ENCODE measurements at regions not wholly inside any gene's neighbourhood (a gene's known extent, or its start where the extent isn't known, plus 50 kb on each side); places are given as distances from the start of the nearest gene placed in this dataset.
"Not testable (repeated sequence)": the region's sequence is repeated elsewhere in the genome, so short reads cannot be mapped to it uniquely, and the experiment has no call there.

GRCh38 chr6:137571854-137572253, 77.7 kb upstream of the OLIG3 start:
- Histone ChIP-seq H3K27ac (ENCODE audit: low read depth, low read length) (no peak overlapping the region), H3K4me1 (ENCODE audit: control insufficient read depth, insufficient read depth, low read length, unreplicated experiment) (no peaks in the 10 kb centered on the region), H3K27me3 (ENCODE audit: insufficient read depth, low read length) (peaks cover 95% of the 10 kb centered on the region), H3K36me3 (ENCODE audit: insufficient read depth, low read length) (no peaks in the 10 kb centered on the region), H3K4me3 (ENCODE audit: low read depth, low read length) (no peak overlapping the region), H3K79me2 (ENCODE audit: control insufficient read depth, insufficient read depth, low read length, unreplicated experiment) (no peaks in the 10 kb centered on the region), H2AFZ (ENCODE audit: low read length, unreplicated experiment) (no peak overlapping the region)

GRCh38 chr6:137573739-137574138, 79.5 kb upstream of the OLIG3 start:
- no peak overlapping the region for H3K4me3 ChIP-seq (ENCODE audit: low read depth, low read length)
- H3K27ac ChIP-seq (ENCODE audit: low read depth, low read length), result no peak overlapping the region
- H3K36me3 ChIP-seq (ENCODE audit: insufficient read depth, low read length), result no peaks in the 10 kb centered on the region
- H2AFZ ChIP-seq (ENCODE audit: low read length, unreplicated experiment), result no peak overlapping the region
- peaks cover 92% of the 10 kb centered on the region for H3K27me3 ChIP-seq (ENCODE audit: insufficient read depth, low read length)
- no peaks in the 10 kb centered on the region for H3K4me1 ChIP-seq (ENCODE audit: control insufficient read depth, insufficient read depth, low read length, unreplicated experiment)
- no peaks in the 10 kb centered on the region for H3K79me2 ChIP-seq (ENCODE audit: control insufficient read depth, insufficient read depth, low read length, unreplicated experiment)

GRCh38 chr6:137579612-137580011, 85.4 kb upstream of the OLIG3 start:
- Histone ChIP-seq H3K4me1 (ENCODE audit: control insufficient read depth, insufficient read depth, low read length, unreplicated experiment) (no peaks in the 10 kb centered on the region), H3K27me3 (ENCODE audit: insufficient read depth, low read length) (peaks cover 57% of the 10 kb centered on the region), H3K4me3 (ENCODE audit: low read depth, low read length) (no peak overlapping the region), H3K79me2 (ENCODE audit: control insufficient read depth, insufficient read depth, low read length, unreplicated experiment) (no peaks in the 10 kb centered on the region), H3K36me3 (ENCODE audit: insufficient read depth, low read length) (no peaks in the 10 kb centered on the region), H3K27ac (ENCODE audit: low read depth, low read length) (no peak overlapping the region), H2AFZ (ENCODE audit: low read length, unreplicated experiment) (no peak overlapping the region)

GRCh38 chr6:137581019-137581707, 87.0 kb upstream of the OLIG3 start:
- Histone ChIP-seq H3K4me1 (ENCODE audit: control insufficient read depth, insufficient read depth, low read length, unreplicated experiment) (no peaks in the 10 kb centered on the region), H2AFZ (ENCODE audit: low read length, unreplicated experiment) (no peak overlapping the region), H3K27me3 (ENCODE audit: insufficient read depth, low read length) (peaks cover 56% of the 10 kb centered on the region), H3K36me3 (ENCODE audit: insufficient read depth, low read length) (no peaks in the 10 kb centered on the region), H3K27ac (ENCODE audit: low read depth, low read length) (no peak overlapping the region), H3K4me3 (ENCODE audit: low read depth, low read length) (no peak overlapping the region), H3K79me2 (ENCODE audit: control insufficient read depth, insufficient read depth, low read length, unreplicated experiment) (no peaks in the 10 kb centered on the region)

GRCh38 chr6:137583519-137583918, 89.3 kb upstream of the OLIG3 start:
- H3K79me2 ChIP-seq (ENCODE audit: control insufficient read depth, insufficient read depth, low read length, unreplicated experiment); H3K36me3 ChIP-seq (ENCODE audit: insufficient read depth, low read length): not testable (repeated sequence)

GRCh38 chr6:137588472-137588871, 94.3 kb upstream of the OLIG3 start:
- H2AFZ ChIP-seq (ENCODE audit: low read length, unreplicated experiment), result no peak overlapping the region
- H3K27ac ChIP-seq (ENCODE audit: low read depth, low read length), result no peak overlapping the region
- no peaks in the 10 kb centered on the region for H3K79me2 ChIP-seq (ENCODE audit: control insufficient read depth, insufficient read depth, low read length, unreplicated experiment)
- no peaks in the 10 kb centered on the region for H3K36me3 ChIP-seq (ENCODE audit: insufficient read depth, low read length)
- H3K27me3 ChIP-seq (ENCODE audit: insufficient read depth, low read length), result peaks cover 55% of the 10 kb centered on the region
- H3K4me3 ChIP-seq (ENCODE audit: low read depth, low read length), result no peak overlapping the region
- H3K4me1 ChIP-seq (ENCODE audit: control insufficient read depth, insufficient read depth, low read length, unreplicated experiment), result no peaks in the 10 kb centered on the region

More at GRCh38 chr6:137583519-137583918, 89.3 kb upstream of the OLIG3 start:
- not testable (repeated sequence) for H3K4me1 ChIP-seq (ENCODE audit: control insufficient read depth, insufficient read depth, low read length, unreplicated experiment); H2AFZ ChIP-seq (ENCODE audit: low read length, unreplicated experiment); H3K4me3 ChIP-seq (ENCODE audit: low read depth, low read length); H3K27ac ChIP-seq (ENCODE audit: low read depth, low read length)
- H3K27me3 ChIP-seq (ENCODE audit: insufficient read depth, low read length), result peaks cover 50% of the 10 kb centered on the region

GRCh38 chr6:137589067-137589848, 95.1 kb upstream of the OLIG3 start:
- H3K27ac ChIP-seq (ENCODE audit: low read depth, low read length), result no peak overlapping the region
- H3K4me3 ChIP-seq (ENCODE audit: low read depth, low read length), result no peak overlapping the region
- no peaks in the 10 kb centered on the region for H3K4me1 ChIP-seq (ENCODE audit: control insufficient read depth, insufficient read depth, low read length, unreplicated experiment)
- no peak overlapping the region for H2AFZ ChIP-seq (ENCODE audit: low read length, unreplicated experiment)
- H3K79me2 ChIP-seq (ENCODE audit: control insufficient read depth, insufficient read depth, low read length, unreplicated experiment), result no peaks in the 10 kb centered on the region
- H3K27me3 ChIP-seq (ENCODE audit: insufficient read depth, low read length), result peaks cover 48% of the 10 kb centered on the region
- H3K36me3 ChIP-seq (ENCODE audit: insufficient read depth, low read length), result no peaks in the 10 kb centered on the region

- H3K36me3 ChIP-seq (ENCODE audit: insufficient read depth, low read length), result no peaks in the 10 kb centered on the region
- no peak overlapping the region for H3K4me3 ChIP-seq (ENCODE audit: low read depth, low read length)
- H3K4me1 ChIP-seq (ENCODE audit: control insufficient read depth, insufficient read depth, low read length, unreplicated experiment), result no peaks in the 10 kb centered on the region
- H3K79me2 ChIP-seq (ENCODE audit: control insufficient read depth, insufficient read depth, low read length, unreplicated experiment), result no peaks in the 10 kb centered on the region
- H3K27me3 ChIP-seq (ENCODE audit: insufficient read depth, low read length), result peaks cover 50% of the 10 kb centered on the region
- H2AFZ ChIP-seq (ENCODE audit: low read length, unreplicated experiment), result no peak overlapping the region
- H3K27ac ChIP-seq (ENCODE audit: low read depth, low read length), result no peak overlapping the region
Measured at GRCh38 chr6:137590684-137591083, 96.5 kb upstream of the OLIG3 start.

GRCh38 chr6:137601471-137601870, 107.3 kb upstream of the OLIG3 start:
- peaks cover 50% of the 10 kb centered on the region for H3K27me3 ChIP-seq (ENCODE audit: insufficient read depth, low read length)
- no peak overlapping the region for H3K4me3 ChIP-seq (ENCODE audit: low read depth, low read length)
- H3K4me1 ChIP-seq (ENCODE audit: control insufficient read depth, insufficient read depth, low read length, unreplicated experiment), result no peaks in the 10 kb centered on the region
- H3K79me2 ChIP-seq (ENCODE audit: control insufficient read depth, insufficient read depth, low read length, unreplicated experiment), result no peaks in the 10 kb centered on the region
- H3K36me3 ChIP-seq (ENCODE audit: insufficient read depth, low read length), result no peaks in the 10 kb centered on the region
- H3K27ac ChIP-seq (ENCODE audit: low read depth, low read length), result no peak overlapping the region
- H2AFZ ChIP-seq (ENCODE audit: low read length, unreplicated experiment), result no peak overlapping the region

GRCh38 chr6:137602313-137603197, 108.4 kb upstream of the OLIG3 start:
- H3K27ac ChIP-seq (ENCODE audit: low read depth, low read length), result no peak overlapping the region
- H2AFZ ChIP-seq (ENCODE audit: low read length, unreplicated experiment), result no peak overlapping the region
- H3K79me2 ChIP-seq (ENCODE audit: control insufficient read depth, insufficient read depth, low read length, unreplicated experiment), result no peaks in the 10 kb centered on the region
- no peaks in the 10 kb centered on the region for H3K4me1 ChIP-seq (ENCODE audit: control insufficient read depth, insufficient read depth, low read length, unreplicated experiment)
- H3K4me3 ChIP-seq (ENCODE audit: low read depth, low read length), result no peak overlapping the region
- H3K36me3 ChIP-seq (ENCODE audit: insufficient read depth, low read length), result no peaks in the 10 kb centered on the region
- peaks cover 58% of the 10 kb centered on the region for H3K27me3 ChIP-seq (ENCODE audit: insufficient read depth, low read length)

All from ACC112 (cell line).